MV-4-11 (cell line): ENCODE measurements at regions not wholly inside any gene's neighbourhood (a gene's known extent, or its start where the extent isn't known, plus 50 kb on each side); places are given as distances from the start of the nearest gene placed in this dataset.
A peak's percentile ranks its signal among the peaks of the same experiment; 100 is the strongest.
"Not testable (repeated sequence)": the region's sequence is repeated elsewhere in the genome, so short reads cannot be mapped to it uniquely, and the experiment has no call there.

ENCODE experiments used
- DNase-seq: peaks from one replicate; lab custom pipeline; 2025; lab: John Stamatoyannopoulos, UW

DNA sequence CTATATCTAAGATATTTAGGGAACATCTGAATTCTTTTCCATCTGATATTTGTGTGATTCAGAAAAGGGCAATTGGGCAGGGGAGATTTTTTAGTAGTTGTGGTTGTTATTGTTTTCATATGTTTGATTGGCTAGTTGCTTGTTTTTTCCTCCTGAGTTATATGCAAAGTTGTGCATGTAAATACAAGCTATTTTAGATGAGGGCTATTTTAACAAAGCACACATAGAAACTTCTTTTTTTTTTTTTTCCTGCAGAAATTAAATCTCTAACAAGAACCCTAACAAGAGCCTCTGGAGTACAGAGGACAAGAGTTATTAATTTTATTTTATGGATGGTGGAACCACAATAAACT, 559.1 kb downstream of the CETN3 start:
- DNase-seq, result no peak

GRCh38 chr5:89849830-89850512, 559.6 kb downstream of the CETN3 start:
- no peak for DNase-seq

DNA sequence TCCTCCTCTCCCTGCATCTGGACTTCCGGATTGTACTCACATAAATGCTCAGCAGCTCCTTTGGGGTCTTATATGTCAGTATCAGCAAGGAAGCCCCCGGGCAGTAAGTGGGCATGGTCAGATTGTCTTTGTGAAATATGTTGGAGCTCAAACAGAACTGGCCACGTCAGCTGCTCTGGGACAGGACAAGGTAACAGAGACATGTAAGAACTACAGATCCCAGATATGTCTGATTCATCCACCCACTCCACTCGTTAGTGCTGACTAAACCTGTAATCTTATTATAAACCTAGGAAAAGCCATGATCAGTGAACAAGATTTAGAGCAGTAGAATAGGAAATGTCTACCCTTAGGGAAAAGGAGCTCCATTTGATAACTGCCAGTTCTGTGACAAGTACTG, 561.8 kb downstream of the CETN3 start:
- DNase-seq, result no peak

GRCh38 chr5:89844548-89844947, 565.0 kb downstream of the CETN3 start:
- DNase-seq, result no peak

DNA sequence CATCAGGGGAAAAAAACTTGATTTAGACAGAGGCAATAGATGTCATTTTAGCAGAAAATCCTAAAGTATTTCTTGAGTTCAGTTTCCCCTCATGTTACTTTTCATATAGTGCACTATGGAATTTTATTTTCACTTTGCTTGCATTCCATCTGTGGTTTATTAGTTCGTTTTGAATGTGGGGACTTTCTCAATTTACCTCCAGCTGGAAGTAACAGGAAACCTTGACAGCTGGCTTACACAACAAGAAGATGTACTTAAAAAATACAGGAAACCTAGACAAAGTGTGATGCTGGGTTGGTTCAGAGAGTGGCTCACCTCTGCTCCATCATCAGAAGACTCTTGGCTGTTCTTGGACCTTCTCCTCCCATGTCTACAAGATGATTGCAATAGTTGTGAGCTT, 567.0 kb downstream of the CETN3 start:
- no peak for DNase-seq

DNA sequence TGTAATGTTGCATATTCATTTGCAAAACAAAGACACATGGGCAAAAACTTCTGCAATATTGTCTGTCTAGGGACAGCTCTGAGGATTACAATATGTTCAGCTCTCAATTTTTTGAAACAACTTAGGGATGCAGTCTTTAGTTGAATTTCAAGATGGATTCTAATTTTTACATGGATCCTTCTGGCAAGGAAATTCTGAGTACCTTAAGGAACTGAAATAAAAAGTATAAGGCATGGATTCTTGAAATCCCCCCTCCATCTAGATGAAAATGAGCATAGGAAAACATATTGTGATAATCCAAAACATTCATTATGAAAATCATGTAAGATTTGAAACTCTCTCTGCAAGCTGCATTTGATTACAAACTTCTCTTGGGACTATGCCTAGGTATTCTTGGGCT, 568.6 kb downstream of the CETN3 start:
- no peak for DNase-seq

DNA sequence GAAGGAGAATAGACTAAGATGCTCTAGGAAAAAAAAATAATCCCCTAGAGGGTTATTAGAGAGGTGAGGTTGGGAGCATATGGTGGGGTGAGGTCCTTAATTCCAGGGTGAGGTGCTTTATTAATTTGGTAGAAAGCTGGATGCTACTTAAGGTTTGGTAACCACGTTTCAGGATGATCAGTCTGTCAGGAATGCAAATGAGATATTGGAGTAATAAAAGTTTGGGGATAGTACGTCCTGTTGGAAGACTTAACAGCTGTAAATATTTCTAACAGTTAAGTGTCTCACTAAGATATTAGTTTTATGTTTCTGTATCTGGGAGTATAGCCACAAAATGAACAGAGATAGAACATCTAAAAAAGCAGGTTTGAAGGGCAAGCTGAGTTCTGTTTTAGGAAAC, 578.9 kb downstream of the CETN3 start:
- DNase-seq, result no peak

DNA sequence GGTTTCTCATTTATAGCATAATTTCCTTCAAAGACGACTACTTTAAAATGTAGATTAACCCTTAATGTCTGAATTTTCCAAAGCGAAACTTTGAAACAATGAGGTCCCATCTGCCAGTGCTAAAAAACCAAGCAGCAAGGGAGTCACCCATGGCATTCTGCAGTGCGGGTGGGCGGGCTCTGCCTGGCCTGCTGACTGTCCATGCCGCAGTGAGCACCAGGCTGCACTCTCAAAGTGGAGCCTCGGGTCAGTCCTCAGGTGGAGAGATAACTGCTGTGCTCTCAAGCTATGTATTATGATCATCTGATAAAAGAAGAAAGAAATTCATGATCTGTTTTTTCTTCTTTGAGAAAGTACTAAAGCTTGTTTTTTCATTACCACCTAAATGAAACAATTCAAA, 581.6 kb downstream of the CETN3 start:
- no peak for DNase-seq

DNA sequence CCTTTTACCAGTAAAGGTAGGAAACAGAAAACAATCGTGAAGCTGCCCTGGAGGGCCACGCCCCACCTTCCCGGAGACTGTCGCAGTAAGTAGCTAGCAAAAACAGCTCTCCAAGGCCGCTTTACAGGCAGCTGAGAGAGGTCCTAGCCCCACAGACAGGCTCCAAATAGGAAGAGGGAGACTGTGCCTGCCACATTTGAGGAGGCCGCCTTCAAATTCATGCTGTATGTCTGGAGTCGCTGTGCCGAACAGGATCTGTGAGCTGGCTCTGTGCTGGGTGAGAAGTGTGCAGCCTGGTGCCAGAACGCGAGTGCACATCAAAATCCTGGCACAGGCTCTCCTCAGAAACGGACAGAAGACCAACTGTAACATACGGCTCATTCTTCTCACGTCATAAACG, 582.2 kb downstream of the CETN3 start:
- DNase-seq, result no peak

DNA sequence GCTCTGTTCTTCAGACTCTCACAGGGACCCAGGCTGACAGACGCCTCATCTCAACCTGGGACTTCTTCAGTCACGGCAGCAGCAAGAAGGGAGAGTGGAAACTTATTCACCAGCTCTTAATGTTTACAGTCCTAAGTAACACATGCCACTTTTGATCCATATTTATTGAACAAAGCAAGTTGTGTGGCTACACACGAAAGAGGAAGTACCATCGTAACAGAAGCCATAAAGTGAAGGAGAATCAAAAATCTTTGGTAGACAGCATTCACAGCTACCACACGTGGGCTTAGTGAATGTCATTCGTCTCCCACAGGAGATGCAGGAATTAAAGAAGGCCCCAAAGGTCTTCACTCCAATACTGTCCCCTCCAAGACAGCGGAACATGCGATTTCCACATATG, 582.6 kb downstream of the CETN3 start:
- DNase-seq, result peak; percentile 79

- DNase-seq, result no peak
Measured at GRCh38 chr5:89823046-89823445, 586.5 kb downstream of the CETN3 start.

GRCh38 chr5:89817841-89818240, 591.7 kb downstream of the CETN3 start:
- no peak for DNase-seq

DNA sequence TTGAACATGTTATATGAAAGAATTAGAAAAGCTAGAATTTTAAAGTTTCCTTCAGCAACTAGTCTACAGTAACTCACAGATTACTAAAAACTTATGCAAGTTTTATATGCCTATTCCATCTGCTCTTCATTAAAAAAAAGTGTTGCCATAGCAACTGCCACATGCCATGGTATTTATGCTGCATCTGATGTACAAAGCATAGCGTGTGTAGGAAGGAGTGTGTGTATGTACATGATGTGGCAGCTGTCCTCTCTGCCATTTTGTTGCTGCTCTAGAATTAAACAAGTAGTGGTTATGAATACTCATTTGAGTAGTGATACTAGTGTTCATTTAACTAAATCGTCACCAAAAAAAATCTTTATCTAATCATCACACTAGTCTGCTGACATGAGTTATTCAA, 593.5 kb downstream of the CETN3 start:
- DNase-seq, result no peak

DNA sequence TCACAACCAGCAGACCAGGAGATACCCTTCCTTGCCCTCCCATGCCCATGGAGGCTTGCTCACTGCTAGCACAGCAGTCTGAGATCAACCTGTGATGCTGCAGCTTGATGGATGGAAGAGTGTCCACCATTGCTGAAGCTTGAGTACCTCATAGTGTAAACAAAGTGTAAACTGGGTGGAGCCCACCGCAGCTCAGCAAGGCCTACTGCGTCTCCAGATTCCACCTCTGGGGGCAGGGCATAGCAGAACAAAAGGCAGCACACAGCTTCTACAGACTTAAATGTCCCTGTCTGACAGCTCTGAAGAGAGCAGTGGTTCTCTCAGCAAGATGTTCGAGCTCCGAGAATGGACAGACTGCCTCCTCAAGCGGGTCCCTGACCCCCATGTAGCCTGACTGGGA, 608.8 kb downstream of the CETN3 start:
- DNase-seq, result not testable (repeated sequence)

DNA sequence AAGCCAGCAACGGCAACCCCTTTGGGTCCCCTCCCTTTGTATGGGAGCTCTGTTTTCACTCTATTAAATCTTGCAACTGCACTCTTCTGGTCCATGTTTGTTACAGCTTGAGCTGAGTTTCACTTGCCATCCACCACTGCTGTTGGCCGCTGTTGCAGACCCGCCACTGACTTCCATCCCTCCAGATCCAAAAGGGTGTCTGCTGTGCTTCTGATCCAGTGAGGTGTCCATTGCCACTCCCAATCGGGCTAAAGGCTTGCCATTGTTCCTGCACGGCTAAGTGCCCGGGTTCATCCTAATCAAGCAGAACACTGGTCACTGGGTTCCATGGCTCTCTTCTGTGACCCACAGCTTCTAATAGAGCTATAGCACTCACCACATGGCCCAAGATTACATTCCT, 615.1 kb downstream of the CETN3 start:
- DNase-seq, result not testable (repeated sequence)

DNA sequence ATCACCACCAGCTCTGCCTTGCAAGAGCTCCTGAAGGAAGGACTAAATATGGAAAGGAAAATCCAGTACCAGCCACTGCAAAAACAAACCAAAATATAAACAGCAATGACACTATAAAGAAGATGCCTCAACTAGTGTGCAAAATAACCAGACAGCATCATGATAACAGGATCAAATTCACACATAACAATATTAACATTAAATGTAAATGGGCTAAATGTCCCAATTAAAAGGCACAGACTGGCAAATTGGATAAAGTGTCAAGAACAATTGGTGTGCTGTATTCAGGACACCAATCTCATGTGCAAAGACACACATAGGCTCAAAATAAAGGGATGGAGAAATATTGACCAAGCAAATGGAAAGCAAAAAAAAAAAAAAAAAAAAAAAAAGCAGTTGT, 629.8 kb downstream of the CETN3 start:
- not testable (repeated sequence) for DNase-seq

DNA sequence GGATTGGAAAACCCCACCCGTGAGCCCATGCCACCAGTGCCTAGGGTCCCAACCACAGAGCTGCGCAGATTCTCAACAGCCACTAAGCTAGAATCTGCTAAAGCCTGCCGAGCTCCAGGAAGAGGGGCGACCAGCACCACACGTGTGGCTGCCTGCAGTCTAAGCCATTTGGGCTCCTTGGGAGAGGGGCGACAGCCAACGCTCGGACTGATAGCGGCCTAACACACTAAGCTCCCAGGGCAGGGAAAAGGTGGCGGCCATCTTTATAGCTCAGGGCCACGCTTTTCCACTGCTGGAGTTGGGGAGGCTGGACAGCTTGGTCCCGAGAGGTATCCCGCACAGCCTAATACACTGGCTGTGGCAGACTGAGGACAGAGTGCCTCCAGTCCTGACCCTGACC, 631.8 kb downstream of the CETN3 start:
- no peak for DNase-seq

GRCh38 chr5:89769975-89770374, 639.6 kb downstream of the CETN3 start:
- no peak for DNase-seq

GRCh38 chr5:89759802-89760201, 649.8 kb downstream of the CETN3 start:
- no peak for DNase-seq

DNA sequence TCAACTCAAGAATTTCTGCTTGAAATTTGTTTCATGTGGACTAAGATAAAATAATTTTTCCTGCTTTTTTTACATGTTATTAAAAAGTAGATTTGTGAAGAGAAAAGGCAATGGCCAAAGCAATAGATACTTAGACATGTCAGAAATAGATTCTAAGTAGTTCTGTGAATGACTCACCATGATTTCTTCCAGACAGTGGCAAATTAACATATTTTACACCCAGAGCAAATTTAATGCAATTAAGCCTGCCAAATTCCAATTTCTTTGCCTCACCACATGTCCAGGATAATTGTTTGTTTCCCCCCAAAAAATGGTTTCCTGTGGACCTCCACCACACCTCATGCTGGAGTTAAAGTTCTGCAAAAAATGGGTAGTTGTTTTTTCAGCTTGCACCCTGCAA, 651.4 kb downstream of the CETN3 start:
- DNase-seq, result no peak

GRCh38 chr5:89756955-89757354, 652.6 kb downstream of the CETN3 start:
- no peak for DNase-seq

- DNase-seq, result no peak
Measured at GRCh38 chr5:89755024-89755423, 654.5 kb downstream of the CETN3 start.

DNA sequence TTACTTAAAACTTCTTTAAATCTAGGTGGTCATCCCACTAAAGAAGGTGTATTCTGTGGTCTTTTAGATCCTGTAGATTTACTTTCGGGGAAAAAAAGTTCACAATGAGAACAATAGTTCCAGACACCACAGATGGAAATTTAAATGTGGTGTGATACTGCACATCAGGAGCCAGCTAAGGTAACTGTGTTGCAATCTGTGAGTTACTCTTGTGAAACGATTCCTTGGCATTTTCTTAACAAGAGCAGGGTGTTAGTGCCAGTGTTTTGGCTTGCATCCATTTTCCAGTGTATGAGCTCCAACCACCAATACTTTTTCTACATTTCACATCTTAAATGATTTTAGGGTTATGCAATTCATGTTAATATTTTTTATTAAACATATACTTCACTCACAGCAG, 674.5 kb downstream of the CETN3 start:
- DNase-seq, result no peak

DNA sequence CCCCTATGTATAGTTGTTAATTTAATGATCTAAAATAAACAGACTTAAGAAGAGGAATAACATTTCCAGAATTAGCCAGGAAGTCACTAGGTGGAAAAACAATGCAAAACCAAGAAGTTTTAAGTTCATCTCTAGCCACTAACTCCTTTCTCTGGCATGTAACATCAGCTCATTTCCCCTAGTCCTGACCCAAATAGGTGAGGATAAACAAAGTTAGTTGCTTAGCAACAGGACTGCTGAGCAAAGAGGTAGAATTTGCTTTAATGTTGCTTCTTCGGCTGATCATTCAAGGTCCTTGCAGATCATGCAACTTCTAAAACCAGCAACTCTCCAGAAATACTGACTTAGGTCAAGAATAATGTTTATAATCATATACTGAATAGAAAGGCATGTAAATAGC, 675.8 kb downstream of the CETN3 start:
- no peak for DNase-seq
